Lower leg skin (tissue), 4 donors: ENCODE measurements at regions not wholly inside any gene's neighbourhood (a gene's known extent, or its start where the extent isn't known, plus 50 kb on each side); places are given as distances from the start of the nearest gene placed in this dataset.

Experiments used
- DNase-seq, 2 donors: peaks; one replicate each; pipeline ENCODE4 v3.0.0-alpha.2; 2019; ENCODE audit warnings: low spot score in 2 of 2
- H3K4me3 ChIP-seq: fragments of 200-600 bp; sonication (generic); 2 replicates; pipeline ENCODE4 v1.5.1; 2017; ENCODE audit warnings: mild to moderate bottlenecking, low read depth; ENCODE audit not compliant: poor library complexity, severe bottlenecking
- POLR2A ChIP-seq, 2 donors: fragments of 450-650 bp; IDR thresholded peaks; one replicate each; pipeline ENCODE4 v1.6.1; 2016 to 2017; ENCODE audit warnings: antibody characterized with exemption in 2 of 2, mild to moderate bottlenecking in 1 of 2, moderate library complexity in 1 of 2
- WGBS, 2 donors: methylation state at CpG; one replicate each; pipeline ENCODE4 v1.1.5; 2018; 5-methylcytosine and 5-hydroxymethylcytosine counted together
- intact Hi-C: fragments of 100-400 bp; cut with DNase I; formaldehyde crosslinking; loops from one replicate; pipeline ENCODE4 v1.15.0; 2023; ENCODE audit warnings: low total_unique reads
- TF ChIP-seq, protein P1 (sequence below), 3 donors: fragments of 450-650 bp; IDR thresholded peaks; one replicate each; pipeline ENCODE4 v1.5.1; 2016; ENCODE audit warnings: antibody characterized with exemption in 3 of 3, mild to moderate bottlenecking in 3 of 3, moderate library complexity in 2 of 3

DNA sequence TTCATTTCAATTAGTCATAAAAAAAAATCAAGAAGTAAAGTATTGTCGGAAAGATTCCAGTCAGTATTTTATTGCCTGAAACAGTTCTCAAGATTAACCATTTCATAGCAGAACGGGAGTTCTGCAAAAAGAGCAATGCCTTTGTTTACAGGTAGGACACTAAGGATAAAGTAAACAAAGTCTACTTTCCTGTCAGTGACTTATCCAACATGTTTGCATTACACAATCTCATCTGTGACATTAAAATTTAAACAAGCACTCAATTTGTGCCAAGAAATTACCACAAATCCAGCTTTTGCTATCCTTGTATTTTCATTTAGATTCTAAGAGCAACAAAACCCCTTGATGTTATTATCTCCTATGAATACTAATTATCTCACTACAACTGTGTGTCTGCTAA, 306.5 kb upstream of the LDB2 start:
- H3K4me3 ChIP-seq, result no peak overlapping the region
- TF ChIP-seq POLR2A (IDR thresholded peaks at IDR 0.05), result no peak
- WGBS, 2 donors, result 26 to 32% methylated on average over 2 of the region's 2 CpGs
- intact Hi-C loops, result no loop called here
- no peak for DNase-seq

DNA sequence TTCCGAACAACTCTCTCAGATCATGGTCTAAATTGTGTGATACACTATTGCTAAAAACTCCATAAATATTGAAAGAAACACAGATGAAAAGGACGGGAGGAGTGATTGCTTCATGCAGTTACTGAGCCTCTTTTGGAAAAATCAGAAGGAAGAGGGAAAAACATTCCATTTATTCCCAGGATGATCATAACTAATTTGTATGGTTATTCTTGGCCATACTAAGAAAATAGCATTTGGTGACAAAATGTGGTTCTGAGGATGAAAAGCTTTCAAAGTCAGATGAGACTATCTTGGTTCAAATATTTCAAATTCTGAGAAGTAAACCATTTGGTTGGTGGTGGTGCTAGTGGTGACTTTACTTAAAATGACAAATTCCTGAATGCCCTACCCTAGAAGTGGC, 305.4 kb upstream of the LDB2 start:
- intact Hi-C loops, result no loop called here
- TF ChIP-seq, protein P1, sequence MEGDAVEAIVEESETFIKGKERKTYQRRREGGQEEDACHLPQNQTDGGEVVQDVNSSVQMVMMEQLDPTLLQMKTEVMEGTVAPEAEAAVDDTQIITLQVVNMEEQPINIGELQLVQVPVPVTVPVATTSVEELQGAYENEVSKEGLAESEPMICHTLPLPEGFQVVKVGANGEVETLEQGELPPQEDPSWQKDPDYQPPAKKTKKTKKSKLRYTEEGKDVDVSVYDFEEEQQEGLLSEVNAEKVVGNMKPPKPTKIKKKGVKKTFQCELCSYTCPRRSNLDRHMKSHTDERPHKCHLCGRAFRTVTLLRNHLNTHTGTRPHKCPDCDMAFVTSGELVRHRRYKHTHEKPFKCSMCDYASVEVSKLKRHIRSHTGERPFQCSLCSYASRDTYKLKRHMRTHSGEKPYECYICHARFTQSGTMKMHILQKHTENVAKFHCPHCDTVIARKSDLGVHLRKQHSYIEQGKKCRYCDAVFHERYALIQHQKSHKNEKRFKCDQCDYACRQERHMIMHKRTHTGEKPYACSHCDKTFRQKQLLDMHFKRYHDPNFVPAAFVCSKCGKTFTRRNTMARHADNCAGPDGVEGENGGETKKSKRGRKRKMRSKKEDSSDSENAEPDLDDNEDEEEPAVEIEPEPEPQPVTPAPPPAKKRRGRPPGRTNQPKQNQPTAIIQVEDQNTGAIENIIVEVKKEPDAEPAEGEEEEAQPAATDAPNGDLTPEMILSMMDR (IDR thresholded peaks at IDR 0.05), result no peak
- TF ChIP-seq POLR2A (IDR thresholded peaks at IDR 0.05), result no peak
- 38 to 59% methylated on average over 2 of the region's 2 CpGs for WGBS, 2 donors
- no peak overlapping the region for H3K4me3 ChIP-seq
- DNase-seq, result no peak

DNA sequence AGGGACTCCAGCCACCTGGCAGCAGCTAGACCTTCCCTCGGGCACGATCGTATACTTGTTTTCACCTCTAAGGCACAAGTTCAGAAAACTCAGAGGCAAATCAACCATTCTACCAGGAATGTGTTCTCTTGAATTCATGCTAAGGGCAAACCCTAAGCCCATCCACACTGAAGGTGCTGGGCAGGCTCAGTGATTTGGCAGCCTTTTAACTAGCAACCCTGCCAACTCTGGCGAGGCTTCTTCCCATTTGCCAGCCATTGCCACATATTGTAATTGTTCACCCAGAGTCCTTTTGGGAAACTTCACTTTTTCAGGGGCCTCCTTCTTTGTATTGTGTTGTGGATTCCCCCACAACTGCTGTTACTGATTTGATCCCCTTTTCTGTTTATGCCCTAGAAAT, 298.6 kb upstream of the LDB2 start:
- WGBS, 2 donors, result 33 to 83% methylated on average over 4 of the region's 4 CpGs
- H3K4me3 ChIP-seq, result no peak overlapping the region
- TF ChIP-seq, protein P1 (IDR thresholded peaks at IDR 0.05), result no peak
- no peak for TF ChIP-seq POLR2A (IDR thresholded peaks at IDR 0.05)
- DNase-seq, result no peak
- intact Hi-C loops, result loop anchor here (5.0 kb wide), 1 partner anchor 750 kb away; no protein-coding TSS in a partner anchor

DNA sequence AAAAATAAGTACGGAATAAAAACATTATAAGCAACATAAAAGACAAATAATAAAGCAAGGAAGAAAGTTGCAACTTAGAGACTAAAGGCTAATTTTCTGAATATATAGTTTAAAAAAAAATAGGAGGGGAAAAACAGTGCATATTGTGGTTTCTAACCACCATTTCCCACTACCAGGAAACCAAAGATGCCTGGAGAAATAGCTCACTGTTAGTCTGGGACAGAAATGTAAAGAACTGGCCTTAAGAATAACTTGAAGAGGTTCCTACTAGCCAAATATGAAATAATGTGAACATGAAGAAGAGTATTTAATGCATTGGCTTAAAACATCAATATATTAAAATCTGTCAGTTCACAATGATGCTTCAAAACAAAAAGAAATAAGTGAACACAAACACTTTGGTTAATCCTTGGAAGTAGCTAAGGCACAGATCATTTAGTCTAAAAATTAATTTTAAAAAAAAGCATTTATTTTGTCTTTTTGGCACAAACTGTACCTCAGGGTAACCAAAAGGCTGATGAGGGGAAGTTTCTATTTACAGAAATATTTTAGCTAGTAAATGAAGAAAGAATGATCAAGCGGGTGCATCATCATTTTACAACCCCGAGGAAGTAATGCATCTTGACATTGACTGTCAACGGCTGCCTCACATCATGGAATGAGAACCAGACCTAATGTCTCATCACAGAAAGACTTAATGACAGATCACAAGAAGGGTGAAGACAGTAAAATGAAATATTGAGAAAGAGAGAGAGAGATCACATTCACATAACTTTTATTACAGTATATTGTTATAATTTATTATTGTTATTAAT, 297.2 kb upstream of the LDB2 start:
- intact Hi-C loops, result loop anchor here (5.0 kb wide), 1 partner anchor 748 kb away; no protein-coding TSS in a partner anchor
- WGBS, 2 donors, result 71 to 81% methylated on average over 4 of the region's 4 CpGs
- DNase-seq, result no peak
- H3K4me3 ChIP-seq, result no peak overlapping the region
- TF ChIP-seq POLR2A (IDR thresholded peaks at IDR 0.05), result no peak
- TF ChIP-seq, protein P1 (IDR thresholded peaks at IDR 0.05), result no peak

DNA sequence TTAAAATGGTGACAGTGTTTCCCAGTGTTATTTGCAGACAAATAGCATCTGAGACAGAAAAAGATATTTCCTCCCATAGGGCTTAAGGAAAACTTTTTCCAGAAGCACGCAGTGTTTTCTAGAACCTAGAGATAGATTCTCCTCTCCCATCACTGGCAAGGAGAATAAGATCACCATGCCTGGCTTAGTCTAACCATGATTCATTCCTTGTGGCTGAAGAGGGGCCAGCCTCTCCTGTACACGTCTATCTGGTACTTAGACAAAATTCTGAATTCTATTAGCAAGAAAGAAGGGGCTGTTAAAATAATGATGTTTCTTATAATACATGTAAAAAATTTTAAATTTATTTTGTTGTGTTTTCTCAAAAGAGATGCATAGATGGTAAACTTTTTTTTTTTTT, 296.1 kb upstream of the LDB2 start:
- no peak overlapping the region for H3K4me3 ChIP-seq
- 63 to 77% methylated on average over 2 of the region's 2 CpGs for WGBS, 2 donors
- intact Hi-C loops, result no loop called here
- DNase-seq, result no peak
- TF ChIP-seq, protein P1 (IDR thresholded peaks at IDR 0.05), result no peak
- TF ChIP-seq POLR2A (IDR thresholded peaks at IDR 0.05), result no peak

DNA sequence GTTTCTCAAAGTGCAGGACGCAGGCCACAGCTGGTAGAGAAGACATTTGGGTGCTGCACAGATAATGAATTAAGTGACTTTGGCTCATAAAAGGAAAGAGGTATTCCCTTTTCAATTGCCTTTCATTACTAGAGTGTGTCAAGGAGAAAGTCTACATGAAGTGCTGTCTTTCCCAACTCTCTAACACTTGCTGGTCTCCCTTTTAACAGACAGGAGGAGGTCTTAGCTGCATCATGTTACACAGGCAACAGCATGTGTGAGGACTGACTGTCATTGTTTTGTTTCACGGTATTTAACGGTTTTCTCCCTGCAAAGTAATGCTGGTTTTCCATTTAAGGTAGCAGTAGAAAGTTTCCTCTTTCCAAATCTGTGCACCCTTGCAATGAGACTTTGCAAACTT, 291.3 kb upstream of the LDB2 start:
- intact Hi-C loops, result no loop called here
- DNase-seq, result no peak
- WGBS, 2 donors, result 36 to 57% methylated on average over 3 of the region's 3 CpGs
- TF ChIP-seq, protein P1 (IDR thresholded peaks at IDR 0.05), result no peak
- TF ChIP-seq POLR2A (IDR thresholded peaks at IDR 0.05), result no peak
- no peak overlapping the region for H3K4me3 ChIP-seq
